Fibroblast of skin of back (primary cell): ENCODE measurements at regions not wholly inside any gene's neighbourhood (a gene's known extent, or its start where the extent isn't known, plus 50 kb on each side); places are given as distances from the start of the nearest gene placed in this dataset.

Experiments used
- DNase-seq: peaks from one replicate; pipeline ENCODE4 v3.0.0-alpha.2; 2013

- no peak for DNase-seq
Measured at GRCh38 chr13:111953546-111954178, 113.3 kb upstream of the SOX1 start.

- peak; percentile 2 for DNase-seq
Measured at GRCh38 chr13:111954661-111955411, 112.1 kb upstream of the SOX1 start.

- no peak for DNase-seq
Measured at GRCh38 chr13:111955412-111956065, 111.4 kb upstream of the SOX1 start.

- DNase-seq = no peak
Measured at GRCh38 chr13:111956261-111957151, 110.4 kb upstream of the SOX1 start.

- no peak for DNase-seq
Measured at GRCh38 chr13:111957913-111958450, 109.0 kb upstream of the SOX1 start.

- DNase-seq = no peak
Measured at GRCh38 chr13:111958612-111959395, 108.1 kb upstream of the SOX1 start.

- no peak for DNase-seq
Measured at GRCh38 chr13:111960152-111960772, 106.7 kb upstream of the SOX1 start.

- no peak for DNase-seq
Measured at GRCh38 chr13:111961236-111961635, 105.7 kb upstream of the SOX1 start.

GRCh38 chr13:111961651-111962192 is 105.2 kb upstream of the SOX1 start:
- no peak for DNase-seq

- DNase-seq = no peak
Measured at GRCh38 chr13:111962431-111962891, 104.5 kb upstream of the SOX1 start.

- no peak for DNase-seq
Measured at GRCh38 chr13:111963031-111963430, 103.9 kb upstream of the SOX1 start.

- no peak for DNase-seq
Measured at GRCh38 chr13:111964411-111965035, 102.4 kb upstream of the SOX1 start.

- DNase-seq = no peak
Measured at GRCh38 chr13:111965466-111966214, 101.3 kb upstream of the SOX1 start.

GRCh38 chr13:111966933-111967332 is 100.0 kb upstream of the SOX1 start:
- DNase-seq = no peak

GRCh38 chr13:111967572-111968201 is 99.3 kb upstream of the SOX1 start:
- no peak for DNase-seq

GRCh38 chr13:111968336-111969010 is 98.5 kb upstream of the SOX1 start:
- DNase-seq = no peak

GRCh38 chr13:111969551-111970135 is 97.3 kb upstream of the SOX1 start:
- no peak for DNase-seq
